ENCODE measurements at regions not wholly inside any gene's neighbourhood (a gene's known extent, or its start where the extent isn't known, plus 50 kb on each side); places are given as distances from the start of the nearest gene placed in this dataset.
"Not testable (repeated sequence)": the region's sequence is repeated elsewhere in the genome, so short reads cannot be mapped to it uniquely, and the experiment has no call there.

DNA sequence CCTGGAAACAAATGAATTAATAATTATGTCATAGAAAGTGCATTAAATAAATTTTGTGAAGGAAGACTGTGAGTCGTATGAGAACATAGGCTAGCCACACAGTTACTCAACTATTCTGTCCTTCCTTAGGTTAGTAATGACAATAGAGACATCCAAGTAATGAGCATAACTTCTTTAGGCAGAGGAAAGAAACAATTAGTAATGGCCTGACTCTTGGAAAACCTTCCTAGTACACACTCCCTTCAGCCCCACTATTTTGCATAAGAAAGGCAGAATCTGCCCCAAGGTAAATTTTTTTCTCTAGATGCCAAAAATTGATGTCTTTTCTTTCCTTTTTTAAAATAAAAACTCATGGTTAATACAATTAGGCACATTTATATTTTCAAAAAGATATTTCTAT is 1619.0 kb upstream of the WWC1 start:
- DNase-seq (ENCODE audit: low read depth in 2 of 3, low spot score in 2 of 3): no peak

GRCh38 chr5:166677891-166678290 is 1613.6 kb upstream of the WWC1 start:
- no peak for DNase-seq (ENCODE audit: low read depth in 2 of 3, low spot score in 2 of 3)

GRCh38 chr5:166679331-166679730 is 1612.1 kb upstream of the WWC1 start:
- no peak for DNase-seq (ENCODE audit: low read depth in 2 of 3, low spot score in 2 of 3)

- no peak for DNase-seq (ENCODE audit: low read depth in 2 of 3, low spot score in 2 of 3)
Observed at GRCh38 chr5:166695326-166695725, 1596.1 kb upstream of the WWC1 start.

DNA sequence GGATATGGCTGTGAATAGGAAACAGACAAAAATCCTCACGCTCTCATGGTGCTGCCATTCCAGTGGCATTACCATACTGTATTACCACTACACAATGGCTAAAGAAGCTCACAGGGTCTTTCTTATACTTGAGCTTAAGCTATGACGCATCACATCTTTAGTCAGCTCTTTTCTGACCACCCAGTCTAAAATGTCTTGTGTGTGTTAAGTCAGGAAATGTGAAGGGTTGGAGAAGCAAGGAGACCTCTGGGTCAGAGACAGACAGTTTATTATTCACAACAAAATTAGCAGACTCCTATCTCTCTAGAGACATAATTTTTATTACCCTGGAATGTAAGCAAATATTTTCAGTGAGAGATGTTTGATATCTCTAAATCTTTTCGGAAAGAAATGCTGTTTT is 1583.2 kb upstream of the WWC1 start:
- no peak for DNase-seq (ENCODE audit: low read depth in 2 of 3, low spot score in 2 of 3)

DNA sequence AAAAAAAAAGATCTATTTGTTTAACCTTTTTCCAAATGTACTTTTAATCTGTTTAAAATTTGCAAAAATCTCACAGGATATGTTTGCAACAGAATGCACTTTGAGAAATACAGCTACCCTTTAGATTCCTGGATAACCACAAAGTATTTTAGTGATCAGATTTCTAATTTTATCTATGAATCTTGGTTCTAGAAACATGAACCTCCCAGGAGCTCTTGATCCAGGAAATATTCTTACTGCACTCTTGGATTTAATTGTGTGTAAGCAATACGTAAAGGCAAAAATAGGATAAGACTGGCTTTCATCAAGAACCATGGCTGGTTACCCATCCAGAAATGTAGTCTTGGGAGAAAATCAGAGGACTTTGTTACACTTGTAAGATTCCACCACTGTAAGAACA is 1581.8 kb upstream of the WWC1 start:
- no peak for DNase-seq (ENCODE audit: low read depth in 2 of 3, low spot score in 2 of 3)

DNA sequence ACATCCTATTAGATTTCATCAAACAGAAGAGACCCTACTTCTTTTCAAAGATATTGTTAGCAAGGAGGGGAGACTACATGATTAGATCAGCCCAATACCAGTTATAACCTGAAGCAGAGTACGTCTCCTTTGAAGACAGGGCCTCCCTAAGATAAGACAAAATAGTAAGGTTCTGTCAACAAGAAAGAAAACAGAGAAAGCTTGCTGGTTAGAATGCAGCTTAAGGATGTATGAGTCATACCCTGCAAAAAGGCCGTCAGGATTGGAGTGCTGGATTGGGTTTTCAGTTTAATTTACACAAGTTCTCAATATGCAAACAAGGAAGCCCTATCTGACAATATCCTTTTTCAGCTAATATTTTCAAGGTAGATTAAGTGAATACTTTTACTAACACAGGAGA is 1581.2 kb upstream of the WWC1 start:
- no peak for DNase-seq (ENCODE audit: low read depth in 2 of 3, low spot score in 2 of 3)

GRCh38 chr5:166712447-166713185 is 1578.8 kb upstream of the WWC1 start:
- no peak for DNase-seq (ENCODE audit: low read depth in 2 of 3, low spot score in 2 of 3)

DNA sequence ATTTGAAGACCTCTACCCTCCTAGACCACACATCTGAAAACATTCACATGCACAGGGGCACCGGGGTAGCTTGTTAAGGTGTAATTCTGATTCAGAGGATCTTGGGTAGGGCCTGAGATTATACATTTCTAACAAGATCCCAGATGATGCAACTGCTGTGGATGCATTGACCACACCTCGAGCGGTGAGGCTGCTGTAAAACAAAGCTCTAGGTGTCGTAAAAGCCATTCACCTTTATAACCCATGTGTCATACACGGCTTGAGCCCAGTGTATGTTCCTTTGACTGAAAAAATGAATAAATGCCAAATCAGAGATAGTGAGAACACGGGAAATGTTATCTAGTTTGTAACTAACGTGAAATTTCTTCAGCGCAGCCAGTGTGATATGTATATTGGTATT is 1578.2 kb upstream of the WWC1 start:
- no peak for DNase-seq (ENCODE audit: low read depth in 2 of 3, low spot score in 2 of 3)

DNA sequence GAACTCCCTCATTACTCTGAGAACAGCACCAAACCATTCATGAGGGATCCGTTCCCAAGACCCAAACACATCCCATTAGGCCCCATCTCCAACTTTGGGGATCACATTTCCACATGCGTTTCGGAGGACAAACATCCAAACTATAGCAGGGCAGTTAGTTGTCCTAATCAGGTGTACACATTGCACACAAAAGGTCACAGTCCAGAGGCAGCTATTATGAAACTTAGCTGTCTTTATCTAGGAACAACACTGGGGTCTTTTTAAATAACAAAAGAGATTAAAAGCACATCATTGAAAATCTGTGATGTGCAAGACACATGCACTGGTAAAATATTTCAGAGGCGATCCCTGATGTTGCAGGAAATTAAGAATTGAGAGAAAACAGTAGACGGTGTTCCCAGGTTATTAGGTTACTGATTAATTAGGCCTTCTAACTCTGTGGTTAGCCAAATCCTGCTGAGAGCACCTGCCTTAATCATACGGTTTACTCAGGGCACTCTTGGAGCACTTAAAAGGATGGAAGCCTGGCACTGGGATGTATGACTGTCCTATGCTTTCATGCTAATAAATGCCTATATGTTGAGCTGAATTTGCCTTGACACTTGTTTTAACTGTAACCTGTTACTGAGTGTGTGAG is 1574.5 kb upstream of the WWC1 start:
- DNase-seq (ENCODE audit: low read depth in 2 of 3, low spot score in 2 of 3): no peak

DNA sequence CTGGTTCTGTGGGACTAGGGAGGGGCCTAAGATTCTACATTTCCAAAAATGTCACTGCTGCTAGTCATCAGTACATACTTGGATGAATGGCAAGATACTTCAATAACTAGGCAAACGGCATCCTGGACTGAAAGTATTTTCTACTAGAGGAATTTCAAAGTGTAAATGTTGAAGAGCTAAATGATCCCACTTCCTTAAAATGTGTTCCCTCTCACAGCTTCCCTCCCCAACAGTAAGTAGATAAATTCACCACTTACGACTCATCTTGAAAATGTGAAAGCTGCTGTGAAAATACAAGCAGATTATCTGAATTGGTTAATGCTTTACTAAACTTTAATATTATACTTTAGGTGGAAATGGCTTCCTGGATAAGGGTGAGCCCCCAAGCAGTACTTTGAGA is 1571.5 kb upstream of the WWC1 start:
- DNase-seq (ENCODE audit: low read depth in 2 of 3, low spot score in 2 of 3): no peak

GRCh38 chr5:166722939-166723338 is 1568.5 kb upstream of the WWC1 start:
- DNase-seq (ENCODE audit: low read depth in 2 of 3, low spot score in 2 of 3): no peak

- no peak for DNase-seq (ENCODE audit: low read depth in 2 of 3, low spot score in 2 of 3)
Observed at GRCh38 chr5:166724284-166724683, 1567.2 kb upstream of the WWC1 start.

- DNase-seq (ENCODE audit: low read depth in 2 of 3, low spot score in 2 of 3): no peak
Observed at GRCh38 chr5:166725593-166725992, 1565.9 kb upstream of the WWC1 start.

DNA sequence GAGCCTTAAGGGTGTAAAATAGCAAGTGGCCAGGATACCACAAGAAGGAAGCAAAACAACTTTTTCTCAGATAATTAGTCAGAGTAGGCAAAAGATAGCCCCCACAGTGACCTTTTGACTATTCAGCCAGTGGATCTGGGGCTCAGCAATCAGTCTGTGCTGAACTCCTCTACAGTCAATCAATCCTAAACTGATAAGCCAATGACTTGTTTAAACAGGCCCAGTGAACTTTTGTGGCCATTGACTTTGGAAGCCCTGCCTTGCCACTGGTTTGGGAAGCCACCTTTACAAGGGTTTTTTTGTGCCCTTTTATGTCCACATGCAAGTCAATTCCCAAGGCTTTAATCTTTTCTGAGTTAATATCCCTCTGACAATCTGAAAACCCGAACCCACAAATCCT is 1565.0 kb upstream of the WWC1 start:
- no peak for DNase-seq (ENCODE audit: low read depth in 2 of 3, low spot score in 2 of 3)

GRCh38 chr5:166742951-166743350 is 1548.5 kb upstream of the WWC1 start:
- DNase-seq (ENCODE audit: low read depth in 2 of 3, low spot score in 2 of 3): not testable (repeated sequence)

DNA sequence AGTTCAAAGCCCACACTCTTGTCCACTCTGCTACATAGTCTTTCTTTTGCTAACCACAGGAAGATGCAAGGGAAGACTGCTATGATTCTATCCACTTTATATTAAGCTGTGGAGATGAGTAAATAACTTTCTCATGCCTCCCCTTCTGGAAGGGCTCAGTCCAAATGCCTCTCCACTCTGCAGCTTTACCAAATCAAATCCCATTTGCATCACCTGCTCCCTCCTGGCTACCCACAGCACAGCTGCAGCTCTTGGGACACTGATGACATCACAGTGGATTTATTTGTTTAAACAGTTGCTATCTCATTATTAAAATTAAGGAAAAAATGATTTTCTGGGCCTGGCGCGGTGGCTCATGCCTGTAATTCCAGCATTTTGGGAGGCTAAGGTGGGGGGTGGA is 1544.9 kb upstream of the WWC1 start:
- DNase-seq (ENCODE audit: low read depth in 2 of 3, low spot score in 2 of 3): no peak

- DNase-seq (ENCODE audit: low read depth in 2 of 3, low spot score in 2 of 3): no peak
Observed at GRCh38 chr5:166750376-166750775, 1541.1 kb upstream of the WWC1 start.

GRCh38 chr5:166758151-166758550 is 1533.3 kb upstream of the WWC1 start:
- no peak for DNase-seq (ENCODE audit: low read depth in 2 of 3, low spot score in 2 of 3)

DNA sequence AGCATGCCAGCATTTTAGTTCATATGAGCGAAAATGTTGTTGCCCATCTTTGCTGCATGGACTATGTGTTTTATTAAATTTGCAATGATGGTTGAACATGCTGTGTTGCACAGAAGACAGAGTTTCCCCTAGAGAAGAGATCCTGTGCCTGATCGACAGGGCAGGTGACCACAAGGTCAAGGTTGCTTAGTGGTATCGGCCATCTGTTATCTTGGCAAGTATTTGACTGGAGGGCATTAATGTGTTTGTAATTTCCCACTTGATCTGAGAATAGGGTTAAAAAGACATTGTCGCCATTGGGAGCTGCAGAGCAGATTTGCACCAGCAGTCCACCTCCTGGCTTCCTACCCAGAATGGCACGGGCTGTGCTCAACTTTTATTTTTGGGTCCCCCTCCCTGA is 1523.6 kb upstream of the WWC1 start:
- no peak for DNase-seq (ENCODE audit: low read depth in 2 of 3, low spot score in 2 of 3)

DNA sequence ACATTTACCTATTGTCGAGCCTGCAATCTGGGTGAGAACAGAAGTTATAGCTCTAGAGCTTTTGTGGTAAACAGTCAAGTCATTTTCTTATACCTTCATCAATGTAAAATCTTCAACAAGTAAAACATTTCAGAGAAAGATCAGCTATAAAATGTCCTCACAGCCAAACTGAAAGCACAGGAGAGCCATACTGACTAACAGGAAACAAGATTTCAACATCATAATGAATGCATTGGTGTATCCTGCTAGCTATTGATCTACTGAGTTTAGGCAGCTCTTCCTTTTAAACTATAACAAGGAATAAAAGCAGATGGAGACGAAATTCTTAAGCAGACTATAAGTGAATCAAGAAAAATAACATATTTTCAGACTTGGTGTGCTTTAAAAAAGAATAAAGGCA is 1522.9 kb upstream of the WWC1 start:
- no peak for DNase-seq (ENCODE audit: low read depth in 2 of 3, low spot score in 2 of 3)

GRCh38 chr5:166772770-166773169 is 1518.7 kb upstream of the WWC1 start:
- no peak for DNase-seq (ENCODE audit: low read depth in 2 of 3, low spot score in 2 of 3)

GRCh38 chr5:166781737-166782136 is 1509.7 kb upstream of the WWC1 start:
- no peak for DNase-seq (ENCODE audit: low read depth in 2 of 3, low spot score in 2 of 3)

Measured in hematopoietic multipotent progenitor cell (in vitro differentiated cells).